Parathyroid adenoma (tissue), 2 donors: ENCODE measurements at regions not wholly inside any gene's neighbourhood (a gene's known extent, or its start where the extent isn't known, plus 50 kb on each side); places are given as distances from the start of the nearest gene placed in this dataset.
"Not testable (repeated sequence)": the region's sequence is repeated elsewhere in the genome, so short reads cannot be mapped to it uniquely, and the experiment has no call there.

Source experiments
- H2AFZ ChIP-seq: fragments of 300-600 bp; sonication (generic); one replicate; pipeline ENCODE4 v1.7.0; 2017; ENCODE audit warnings: antibody characterized with exemption, mild to moderate bottlenecking
- H3K27ac ChIP-seq: fragments of 300-600 bp; sonication (generic); one replicate; pipeline ENCODE4 v1.7.0; 2017
- H3K27me3 ChIP-seq: fragments of 300-600 bp; sonication (generic); one replicate; pipeline ENCODE4 v1.7.0; 2017; ENCODE audit warnings: low read length; ENCODE audit not compliant: control insufficient read depth, insufficient read depth
- H3K36me3 ChIP-seq: fragments of 300-600 bp; sonication (generic); one replicate; pipeline ENCODE4 v1.7.0; 2017; ENCODE audit warnings: low read length; ENCODE audit not compliant: control insufficient read depth, insufficient read depth
- H3K4me1 ChIP-seq: fragments of 300-600 bp; sonication (generic); one replicate; pipeline ENCODE4 v1.7.0; 2017; ENCODE audit warnings: control low read depth
- H3K4me2 ChIP-seq: fragments of 300-600 bp; sonication (generic); one replicate; pipeline ENCODE4 v1.7.0; 2017; ENCODE audit warnings: low read length
- H3K4me3 ChIP-seq: fragments of 300-600 bp; sonication (generic); one replicate; pipeline ENCODE4 v1.7.0; 2017; ENCODE audit warnings: low read depth, low read length
- H3K79me2 ChIP-seq: fragments of 300-600 bp; sonication (generic); one replicate; pipeline ENCODE4 v1.7.0; 2017; ENCODE audit warnings: control low read depth
- H3K9ac ChIP-seq: fragments of 300-600 bp; sonication (generic); one replicate; pipeline ENCODE4 v1.7.0; 2017; ENCODE audit warnings: mild to moderate bottlenecking
- H3K9me3 ChIP-seq: fragments of 300-600 bp; sonication (generic); one replicate; pipeline ENCODE4 v1.7.0; 2017; ENCODE audit warnings: low read length; ENCODE audit not compliant: control insufficient read depth
- donor health status: primary hyperparathyroidism.

DNA sequence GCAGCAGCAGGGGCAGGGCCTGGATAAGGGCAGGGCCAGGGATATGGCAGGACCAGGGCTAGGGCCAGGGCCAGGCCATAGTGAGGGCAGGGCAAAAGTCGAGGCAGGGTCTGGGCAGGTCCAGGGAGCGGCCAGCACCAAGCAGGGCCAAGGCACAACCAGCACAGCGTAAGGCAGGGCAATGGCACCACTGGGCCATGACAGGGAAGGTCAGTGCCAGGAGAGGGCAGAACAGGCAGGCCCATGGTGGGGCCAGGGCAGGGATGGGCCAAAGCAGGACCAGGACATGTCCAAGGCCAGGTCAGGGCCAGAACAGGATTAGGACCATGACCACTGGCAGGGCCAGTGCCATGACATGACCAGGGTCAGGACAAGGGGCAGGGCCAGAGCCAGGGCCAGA, 403.1 kb downstream of the ZNF33B start:
- not testable (repeated sequence) for H3K9me3 ChIP-seq, H3K4me2 ChIP-seq, H3K79me2 ChIP-seq, H3K4me1 ChIP-seq, H2AFZ ChIP-seq, H3K27me3 ChIP-seq, H3K36me3 ChIP-seq, H3K4me3 ChIP-seq, H3K27ac ChIP-seq, H3K9ac ChIP-seq

DNA sequence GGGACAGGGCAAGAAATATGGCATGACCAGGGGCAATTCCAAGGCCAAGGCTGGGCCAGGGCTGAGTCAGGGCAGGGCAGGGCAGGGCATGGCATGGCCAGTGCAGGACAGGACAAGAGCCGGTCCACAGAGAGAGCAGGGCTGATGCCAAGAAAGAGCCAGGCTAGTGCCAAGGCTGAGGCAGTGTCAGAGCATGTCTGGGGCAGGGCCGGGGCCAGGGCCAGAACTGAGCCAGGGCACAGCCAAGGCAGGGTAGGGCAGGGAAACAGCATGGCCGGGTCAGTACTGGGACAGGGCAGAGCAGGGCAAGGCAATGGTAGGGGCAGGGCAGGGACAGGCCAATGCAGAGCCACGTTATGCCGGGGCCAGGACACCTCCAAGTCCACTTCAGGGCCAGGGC, 403.9 kb downstream of the ZNF33B start:
- not testable (repeated sequence) for H2AFZ ChIP-seq, H3K36me3 ChIP-seq, H3K79me2 ChIP-seq, H3K4me3 ChIP-seq, H3K9me3 ChIP-seq, H3K9ac ChIP-seq, H3K4me1 ChIP-seq, H3K27me3 ChIP-seq, H3K27ac ChIP-seq, H3K4me2 ChIP-seq

DNA sequence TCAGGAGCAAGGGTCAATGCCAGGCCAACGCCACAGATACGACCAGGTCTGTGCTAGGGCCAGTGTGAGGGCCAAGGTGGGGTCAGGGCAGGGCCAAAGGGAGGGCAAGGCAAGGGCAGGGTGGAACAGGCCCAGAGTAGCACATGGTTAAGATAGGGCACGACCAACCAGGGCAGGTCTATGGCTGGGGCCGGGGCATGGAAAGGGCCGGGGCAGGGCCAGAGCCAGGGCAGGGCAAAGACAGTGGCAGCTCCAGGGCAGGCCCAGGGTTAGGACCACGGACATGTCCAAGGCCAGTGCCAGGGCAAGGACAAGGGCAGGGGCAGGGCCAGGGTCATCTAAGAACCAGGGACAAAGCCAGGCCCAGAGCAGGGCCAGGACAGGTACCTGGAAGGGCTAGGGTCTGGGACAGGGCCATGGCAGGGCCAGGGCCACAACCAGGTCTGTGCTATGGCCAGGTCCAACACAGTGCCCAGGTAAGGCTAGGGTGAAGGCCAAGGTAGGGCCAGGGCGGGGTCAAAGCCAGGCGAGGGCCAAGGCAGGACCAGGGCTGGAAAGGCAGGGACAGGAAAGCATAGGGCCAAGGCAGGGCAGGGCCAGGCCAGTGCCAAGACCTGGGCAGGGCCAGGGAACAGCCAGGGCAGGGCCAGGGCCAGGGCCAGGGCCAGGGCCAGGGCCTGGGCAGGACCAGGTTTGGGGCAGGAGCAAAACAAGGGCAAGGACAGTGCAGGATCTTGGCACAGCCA, 404.7 kb downstream of the ZNF33B start:
- not testable (repeated sequence) for H3K9me3 ChIP-seq, H3K4me3 ChIP-seq, H2AFZ ChIP-seq, H3K36me3 ChIP-seq, H3K27ac ChIP-seq, H3K4me1 ChIP-seq, H3K27me3 ChIP-seq, H3K79me2 ChIP-seq, H3K4me2 ChIP-seq, H3K9ac ChIP-seq

DNA sequence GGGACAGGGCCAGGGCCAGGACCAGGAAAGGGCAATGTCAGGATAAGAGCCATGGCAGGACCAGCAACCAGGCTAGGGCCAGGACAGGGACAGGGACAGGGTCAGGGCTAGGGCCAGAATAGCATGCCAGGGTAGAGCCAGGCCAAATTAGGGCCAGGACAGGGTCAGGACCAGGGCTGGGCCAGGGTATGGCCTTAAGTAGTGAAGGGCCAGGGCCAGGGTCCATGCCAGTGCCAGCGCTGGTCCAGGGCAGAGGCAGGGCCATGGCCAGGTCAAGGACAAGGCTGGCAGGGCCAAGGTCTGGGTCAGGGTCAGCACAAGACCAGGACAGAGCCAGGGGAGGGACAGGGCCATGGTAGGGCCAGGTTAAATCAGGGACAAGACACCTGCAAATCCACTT, 405.4 kb downstream of the ZNF33B start:
- H3K4me3 ChIP-seq, H3K9ac ChIP-seq, H2AFZ ChIP-seq, H3K4me2 ChIP-seq, H3K27ac ChIP-seq, H3K9me3 ChIP-seq, H3K4me1 ChIP-seq, H3K36me3 ChIP-seq, H3K27me3 ChIP-seq, H3K79me2 ChIP-seq: not testable (repeated sequence)

DNA sequence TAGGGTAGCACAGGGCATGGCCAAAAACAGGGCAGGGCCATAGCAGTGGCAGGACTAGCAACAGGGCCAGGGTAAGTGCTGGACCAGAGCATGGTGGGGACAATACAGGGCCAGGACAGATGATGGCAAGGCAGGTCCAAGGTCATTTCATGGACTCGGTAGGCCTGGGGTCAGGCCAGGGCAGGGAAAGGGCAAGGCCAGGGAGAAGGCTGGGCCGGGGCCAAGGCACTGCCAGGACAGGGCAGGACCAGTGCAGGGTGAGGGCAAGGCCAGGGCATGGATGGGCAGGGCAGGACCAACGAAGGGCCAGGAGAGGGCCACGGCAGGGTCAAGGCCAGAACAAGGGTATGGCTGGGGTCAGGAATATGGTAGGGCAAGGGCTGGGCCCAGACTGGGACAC, 407.6 kb downstream of the ZNF33B start:
- not testable (repeated sequence) for H3K4me3 ChIP-seq, H3K4me2 ChIP-seq, H3K36me3 ChIP-seq, H3K4me1 ChIP-seq, H3K27me3 ChIP-seq, H3K9ac ChIP-seq, H3K9me3 ChIP-seq, H3K27ac ChIP-seq, H2AFZ ChIP-seq, H3K79me2 ChIP-seq

DNA sequence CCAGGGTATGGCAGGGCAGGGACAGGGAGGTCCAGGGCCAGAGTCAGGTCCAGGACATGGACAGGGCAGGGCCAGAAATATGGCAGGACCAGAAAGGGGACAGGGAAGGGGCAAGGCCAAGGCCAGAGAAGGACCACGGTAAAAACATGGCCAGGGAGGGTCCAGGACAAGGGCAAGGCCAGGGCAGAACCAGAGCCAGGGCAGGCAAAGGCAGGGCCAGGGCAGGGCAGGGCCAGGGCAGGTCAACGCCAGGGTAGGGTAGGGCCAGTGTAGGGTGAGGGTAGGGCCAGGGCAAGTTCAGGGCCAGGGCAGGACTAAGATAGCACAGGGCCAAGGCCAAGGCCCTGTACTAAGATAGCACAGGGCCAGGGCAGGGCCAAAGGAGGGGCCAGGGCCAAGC, 408.3 kb downstream of the ZNF33B start:
- not testable (repeated sequence) for H3K9ac ChIP-seq, H3K4me2 ChIP-seq, H3K27me3 ChIP-seq, H3K27ac ChIP-seq, H3K4me3 ChIP-seq, H3K79me2 ChIP-seq, H3K4me1 ChIP-seq, H2AFZ ChIP-seq, H3K9me3 ChIP-seq, H3K36me3 ChIP-seq

DNA sequence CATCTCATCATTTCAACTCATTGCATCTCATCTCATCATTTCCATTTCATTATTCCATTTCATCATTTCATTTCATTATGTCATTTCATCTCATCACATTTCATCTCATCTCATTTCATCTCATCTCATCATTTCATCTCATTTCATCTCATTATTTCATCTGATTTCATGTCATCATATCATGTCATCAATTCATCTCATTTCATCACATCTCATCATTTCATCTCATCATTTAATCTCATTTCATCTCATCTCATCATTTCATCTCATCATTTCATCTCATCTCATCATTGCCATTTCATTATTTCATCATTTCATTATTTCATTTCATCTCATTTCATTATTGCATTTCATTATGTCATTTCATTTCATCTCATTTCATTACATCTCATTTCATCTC, 410.5 kb downstream of the ZNF33B start:
- not testable (repeated sequence) for H3K4me1 ChIP-seq, H3K9me3 ChIP-seq, H3K4me2 ChIP-seq, H2AFZ ChIP-seq, H3K27me3 ChIP-seq, H3K27ac ChIP-seq, H3K79me2 ChIP-seq, H3K4me3 ChIP-seq, H3K9ac ChIP-seq, H3K36me3 ChIP-seq

DNA sequence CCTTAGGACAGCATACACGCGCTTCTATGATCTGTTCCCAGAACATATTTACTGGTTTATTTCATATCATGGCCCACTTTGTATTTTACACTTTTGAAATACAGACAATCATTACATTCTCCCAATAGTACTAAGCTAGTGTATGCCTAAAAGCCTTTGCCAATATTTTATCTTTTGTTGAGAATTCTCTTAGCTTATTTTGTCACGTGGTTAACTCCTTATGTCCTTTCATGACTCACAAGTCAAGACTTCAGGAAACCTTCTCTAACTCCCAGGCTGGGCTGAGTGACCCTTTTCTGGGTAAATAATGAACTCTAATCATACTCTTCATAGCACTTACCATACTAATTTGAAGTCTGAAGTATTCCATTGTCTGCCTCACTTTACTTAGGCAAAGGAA, 444.8 kb downstream of the ZNF33B start:
- not testable (repeated sequence) for H3K79me2 ChIP-seq, H3K4me2 ChIP-seq, H3K4me1 ChIP-seq, H3K9ac ChIP-seq, H3K36me3 ChIP-seq, H3K4me3 ChIP-seq, H3K27me3 ChIP-seq, H3K27ac ChIP-seq, H2AFZ ChIP-seq, H3K9me3 ChIP-seq
